Sigmoid colon (tissue), 4 donors: ENCODE measurements at regions not wholly inside any gene's neighbourhood (a gene's known extent, or its start where the extent isn't known, plus 50 kb on each side); places are given as distances from the start of the nearest gene placed in this dataset.

Source experiments
- EP300 ChIP-seq, 4 donors: sonication (generic); formaldehyde crosslinking; IDR thresholded peaks; one replicate each; pipeline ENCODE4 v1.6.1; 2017; ENCODE audit warnings: antibody characterized with exemption in 4 of 4
- POLR2A ChIP-seq, 2 donors: fragments of 450-650 bp; IDR thresholded peaks; one replicate each; pipeline ENCODE4 v1.6.1; 2016; ENCODE audit warnings: antibody characterized with exemption in 2 of 2, mild to moderate bottlenecking in 2 of 2, moderate library complexity in 2 of 2
- POLR2AphosphoS5 ChIP-seq, 4 donors: sonication (generic); formaldehyde crosslinking; IDR thresholded peaks; one replicate each; pipeline ENCODE4 v1.6.1; 2017; ENCODE audit warnings: antibody characterized with exemption in 4 of 4
- TF ChIP-seq, protein P1 (sequence below), 4 experiments: fragments of 450-650 bp in 3 of 4; fragments of 200-600 bp in 1 of 4; IDR thresholded peaks; one replicate each; pipeline ENCODE4 v1.5.1; 2016 to 2019; ENCODE audit warnings: antibody characterized with exemption in 4 of 4, mild to moderate bottlenecking in 3 of 4, moderate library complexity in 2 of 4

DNA sequence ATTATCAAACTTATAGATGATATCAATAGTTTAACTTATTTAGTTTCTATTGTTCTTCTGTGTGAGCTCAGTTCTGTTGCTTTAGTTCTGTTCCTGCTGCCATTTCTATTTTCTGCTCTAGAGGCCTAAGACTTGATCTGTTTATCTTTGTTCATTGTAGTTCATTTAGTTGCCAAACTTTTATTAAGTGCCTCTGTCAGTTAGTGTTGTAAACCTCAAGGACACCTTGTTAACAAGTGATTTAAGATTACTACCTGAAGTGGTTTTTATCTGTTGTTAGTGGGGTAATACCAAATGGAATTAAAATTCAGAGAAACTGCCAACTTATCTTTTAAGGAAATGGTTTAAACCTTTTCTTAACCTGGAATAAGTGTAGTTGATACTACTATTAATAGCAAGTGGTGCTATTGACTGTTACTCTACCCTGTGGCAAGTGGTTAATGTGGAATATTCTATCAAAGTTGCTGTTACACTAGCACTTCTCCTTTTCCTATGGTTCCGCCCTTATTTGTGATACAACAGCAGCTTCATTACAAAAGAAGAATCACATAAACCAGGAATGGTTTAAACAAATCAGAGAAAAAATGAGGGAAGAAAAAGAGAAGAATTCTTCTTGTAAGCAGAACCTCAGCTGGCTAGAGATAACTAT lies 500.6 kb upstream of the GOLIM4 start:
- no peak for TF ChIP-seq POLR2AphosphoS5 (IDR thresholded peaks at IDR 0.05)
- TF ChIP-seq, protein P1, sequence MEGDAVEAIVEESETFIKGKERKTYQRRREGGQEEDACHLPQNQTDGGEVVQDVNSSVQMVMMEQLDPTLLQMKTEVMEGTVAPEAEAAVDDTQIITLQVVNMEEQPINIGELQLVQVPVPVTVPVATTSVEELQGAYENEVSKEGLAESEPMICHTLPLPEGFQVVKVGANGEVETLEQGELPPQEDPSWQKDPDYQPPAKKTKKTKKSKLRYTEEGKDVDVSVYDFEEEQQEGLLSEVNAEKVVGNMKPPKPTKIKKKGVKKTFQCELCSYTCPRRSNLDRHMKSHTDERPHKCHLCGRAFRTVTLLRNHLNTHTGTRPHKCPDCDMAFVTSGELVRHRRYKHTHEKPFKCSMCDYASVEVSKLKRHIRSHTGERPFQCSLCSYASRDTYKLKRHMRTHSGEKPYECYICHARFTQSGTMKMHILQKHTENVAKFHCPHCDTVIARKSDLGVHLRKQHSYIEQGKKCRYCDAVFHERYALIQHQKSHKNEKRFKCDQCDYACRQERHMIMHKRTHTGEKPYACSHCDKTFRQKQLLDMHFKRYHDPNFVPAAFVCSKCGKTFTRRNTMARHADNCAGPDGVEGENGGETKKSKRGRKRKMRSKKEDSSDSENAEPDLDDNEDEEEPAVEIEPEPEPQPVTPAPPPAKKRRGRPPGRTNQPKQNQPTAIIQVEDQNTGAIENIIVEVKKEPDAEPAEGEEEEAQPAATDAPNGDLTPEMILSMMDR (IDR thresholded peaks at IDR 0.05) = no peak
- no peak for TF ChIP-seq POLR2A (IDR thresholded peaks at IDR 0.05)
- no peak for TF ChIP-seq EP300 (IDR thresholded peaks at IDR 0.05)
